HG03066 (cell line): ENCODE measurements at regions not wholly inside any gene's neighbourhood (a gene's known extent, or its start where the extent isn't known, plus 50 kb on each side); places are given as distances from the start of the nearest gene placed in this dataset.
"Not testable (repeated sequence)": the region's sequence is repeated elsewhere in the genome, so short reads cannot be mapped to it uniquely, and the experiment has no call there.

Experiments used
- ATAC-seq: cut with Tn5 transposase; IDR thresholded peaks from one replicate; pipeline ENCODE4 v1.9.1; 2021; ENCODE audit warnings: low read depth; ENCODE audit not compliant: unreplicated experiment

DNA sequence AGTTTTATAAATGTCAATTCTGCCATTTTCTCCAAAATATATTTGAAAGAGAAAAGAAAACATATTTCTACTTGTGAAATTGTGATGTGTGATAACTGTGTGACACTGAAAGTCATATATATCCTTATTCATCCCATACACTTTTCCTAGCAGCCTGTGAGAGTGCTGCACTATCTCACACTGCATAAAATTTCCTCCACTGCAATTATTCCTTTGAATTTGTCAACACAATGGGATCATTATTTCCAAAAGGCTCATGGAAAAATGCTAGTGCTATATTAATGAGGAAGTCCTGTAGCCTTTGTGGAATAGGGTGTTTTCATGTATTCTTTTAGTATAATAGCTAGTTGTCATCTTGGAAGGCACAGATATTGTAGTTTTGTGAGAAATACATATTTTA is 504.1 kb downstream of the RPL10L start:
- ATAC-seq: no peak

DNA sequence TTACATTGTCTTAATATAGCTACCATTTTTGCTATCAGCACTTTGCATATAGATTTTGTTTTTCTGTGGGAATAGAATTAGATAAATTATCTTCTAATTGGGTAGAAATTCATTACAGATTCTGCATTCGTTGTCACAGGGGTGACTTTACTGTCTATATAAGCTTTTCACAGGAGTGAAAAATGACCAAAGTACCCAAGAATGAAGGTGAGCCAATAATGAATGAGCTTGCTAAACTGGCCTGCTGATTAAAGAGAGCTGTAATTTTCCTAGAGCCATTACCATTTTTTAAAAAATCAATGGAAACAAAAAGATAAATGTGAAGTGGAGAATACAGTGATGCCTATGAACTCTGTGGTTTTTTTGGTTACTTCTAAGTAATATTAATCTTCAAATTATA is 504.6 kb downstream of the RPL10L start:
- ATAC-seq: no peak

DNA sequence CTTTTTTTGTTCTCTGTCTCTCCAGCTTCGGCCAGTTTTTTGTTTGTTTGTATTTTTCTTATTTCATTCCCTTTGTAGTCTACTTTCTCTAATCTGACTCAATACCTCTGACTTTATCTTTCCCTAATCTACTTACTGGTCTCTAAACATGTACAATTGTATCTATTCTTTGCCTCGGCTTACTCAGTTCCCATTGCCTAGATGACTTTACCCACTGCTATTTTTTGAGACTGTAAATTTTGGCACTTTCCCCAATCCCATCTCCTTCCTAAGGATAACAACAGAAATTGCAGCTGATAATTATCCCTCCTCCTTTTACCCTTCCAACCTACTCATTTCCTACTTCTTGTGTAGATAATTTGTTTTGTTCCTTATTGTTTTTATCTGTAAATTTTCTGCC is 511.1 kb downstream of the RPL10L start:
- no peak for ATAC-seq

DNA sequence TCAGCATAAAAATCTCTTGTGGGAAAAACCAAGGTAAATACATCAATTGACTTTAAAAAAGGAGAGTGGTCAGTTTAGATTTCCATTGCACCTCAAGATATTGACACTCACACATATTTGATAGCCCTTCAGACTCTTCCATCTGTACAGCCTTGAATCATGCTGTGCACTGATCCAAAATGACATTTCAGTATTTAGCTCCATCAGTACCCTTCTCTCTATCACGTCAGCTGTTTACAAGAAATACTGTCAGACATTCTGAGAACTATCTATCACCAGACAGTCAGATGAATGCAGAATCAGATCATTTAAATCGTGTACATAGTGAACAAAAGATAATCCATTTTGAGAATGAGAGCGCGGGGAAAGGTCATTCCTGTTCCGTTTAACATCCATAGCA is 511.9 kb downstream of the RPL10L start:
- ATAC-seq: no peak

DNA sequence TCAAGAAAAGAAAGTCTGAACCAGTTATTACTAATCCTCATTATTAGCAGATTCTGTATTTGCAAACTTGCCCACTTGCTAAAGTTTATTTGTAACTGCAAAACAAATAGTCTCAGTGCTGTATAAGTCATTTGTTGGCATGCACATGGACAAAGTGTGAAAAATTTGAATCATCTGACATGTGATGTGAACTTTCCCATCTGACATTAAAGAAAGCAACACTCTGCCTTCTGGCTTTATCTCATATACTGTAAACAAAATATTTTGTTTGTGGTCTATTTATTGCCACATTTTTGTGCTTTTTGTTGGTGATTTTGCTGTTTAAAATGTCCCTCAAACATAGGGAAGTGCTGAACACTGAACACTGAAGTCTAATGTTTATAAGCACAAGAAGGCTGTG is 513.8 kb downstream of the RPL10L start:
- ATAC-seq: no peak

DNA sequence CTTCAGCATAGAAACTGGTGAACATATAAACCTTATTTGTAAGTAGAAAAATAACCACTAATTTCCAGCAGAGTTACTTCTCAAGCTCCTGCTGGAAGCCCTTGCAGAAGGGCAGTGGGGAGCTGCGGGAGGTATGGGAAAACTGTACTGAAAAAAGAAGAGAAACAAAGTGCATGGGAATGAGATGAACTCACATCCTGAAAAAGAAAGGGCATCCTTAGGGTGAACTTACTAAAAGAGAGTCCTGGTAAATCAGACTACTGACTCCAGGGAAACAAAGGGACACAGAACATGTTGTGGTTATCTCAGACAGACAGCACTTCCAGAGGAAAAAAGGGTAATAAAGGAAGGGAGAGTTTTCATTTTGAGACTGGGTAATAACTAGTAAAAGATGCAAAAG is 515.1 kb downstream of the RPL10L start:
- ATAC-seq: no peak

DNA sequence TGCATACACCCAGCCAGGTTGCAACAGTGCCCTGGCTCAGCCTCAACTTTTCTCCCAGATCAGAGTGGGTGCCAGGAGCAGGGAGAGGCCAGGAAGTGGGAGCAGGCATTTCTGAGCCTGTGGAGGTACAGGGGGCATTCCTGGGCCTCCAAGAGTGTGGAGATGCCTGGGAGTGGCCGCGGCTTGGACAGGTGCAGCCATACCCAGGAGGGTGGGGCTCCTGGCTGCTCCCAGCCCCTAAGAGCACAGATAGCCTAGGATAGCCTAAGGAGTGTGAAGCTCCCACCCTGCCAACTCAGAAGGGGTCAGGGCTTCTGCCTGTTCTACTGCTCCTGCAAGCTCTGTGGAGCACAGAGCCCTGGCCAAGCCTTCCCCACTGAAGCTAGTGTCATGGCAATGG is 543.4 kb downstream of the RPL10L start:
- no peak for ATAC-seq

DNA sequence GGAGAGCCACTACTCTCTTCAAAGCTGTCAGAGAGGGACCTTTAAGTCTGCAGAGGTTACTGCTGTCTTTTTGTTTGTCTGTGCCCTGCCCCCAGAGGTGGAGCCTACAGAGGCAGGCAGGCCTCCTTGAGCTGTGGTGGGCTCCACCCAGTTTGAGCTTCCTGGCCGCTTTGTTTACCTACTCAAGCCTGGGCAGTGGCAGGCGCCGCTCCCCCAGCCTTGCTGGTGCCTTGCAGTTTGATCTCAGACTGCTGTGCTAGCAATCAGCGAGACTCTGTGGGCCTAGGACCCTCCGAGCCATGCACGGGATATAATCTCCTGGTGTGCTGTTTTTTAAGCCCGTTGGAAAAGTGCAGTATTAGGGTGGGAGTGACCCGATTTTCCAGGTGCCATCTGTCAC is 550.7 kb downstream of the RPL10L start:
- ATAC-seq: not testable (repeated sequence)

DNA sequence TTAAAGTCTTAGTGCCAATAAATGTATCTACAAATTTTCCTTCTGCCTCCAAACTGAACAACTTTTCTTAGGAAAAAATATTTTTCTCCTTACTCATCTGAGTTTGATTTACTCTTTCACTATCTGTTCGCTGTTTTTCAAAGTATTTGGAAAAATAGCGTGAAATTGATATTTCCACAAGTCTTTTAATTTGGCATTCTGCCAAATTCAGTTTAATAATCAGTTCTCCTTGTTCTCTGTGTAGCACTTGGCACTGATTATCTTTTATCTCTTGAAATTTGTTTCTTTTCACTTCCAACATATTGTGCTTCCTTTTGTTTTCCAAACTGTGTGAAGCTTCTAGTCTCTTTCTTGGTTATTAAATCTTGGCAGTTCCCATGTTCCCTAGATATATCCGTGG is 559.8 kb downstream of the RPL10L start:
- ATAC-seq: no peak

DNA sequence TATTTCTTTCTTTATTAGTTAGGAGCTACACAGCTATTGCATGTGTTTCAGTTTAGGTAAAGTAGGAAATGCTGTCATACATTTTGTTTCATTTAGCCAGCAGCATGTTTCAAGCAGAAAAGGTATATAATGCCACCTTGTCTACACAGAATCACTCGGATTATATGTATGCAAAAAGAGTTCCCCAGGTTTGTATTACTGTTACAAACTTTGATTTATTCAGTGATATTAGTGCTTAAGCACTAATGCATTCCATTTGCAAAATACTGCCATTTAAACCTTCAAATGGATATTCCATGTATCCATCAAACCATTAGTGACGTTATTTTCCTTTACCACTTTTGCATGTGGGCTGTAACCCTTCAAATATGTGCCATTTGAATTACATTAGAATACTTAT is 564.0 kb downstream of the RPL10L start:
- no peak for ATAC-seq

DNA sequence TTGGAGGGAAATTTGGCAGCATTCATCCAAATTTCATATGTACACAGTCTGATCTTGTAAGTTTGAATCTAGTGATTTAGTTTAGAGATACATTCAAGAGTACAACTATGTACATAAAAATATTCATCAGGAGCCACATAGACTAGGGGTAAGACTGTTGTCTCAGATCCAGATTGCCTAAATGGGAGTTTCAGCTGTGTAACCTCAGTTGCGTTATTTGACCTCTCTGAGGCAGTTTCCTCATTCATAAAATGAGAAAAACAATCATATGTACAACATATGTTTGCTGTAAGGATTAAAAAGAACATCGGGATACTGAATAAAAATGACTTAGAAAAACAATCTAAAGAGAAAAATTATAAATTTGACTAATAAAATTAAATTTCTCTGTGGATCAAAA is 577.5 kb downstream of the RPL10L start:
- ATAC-seq: no peak

DNA sequence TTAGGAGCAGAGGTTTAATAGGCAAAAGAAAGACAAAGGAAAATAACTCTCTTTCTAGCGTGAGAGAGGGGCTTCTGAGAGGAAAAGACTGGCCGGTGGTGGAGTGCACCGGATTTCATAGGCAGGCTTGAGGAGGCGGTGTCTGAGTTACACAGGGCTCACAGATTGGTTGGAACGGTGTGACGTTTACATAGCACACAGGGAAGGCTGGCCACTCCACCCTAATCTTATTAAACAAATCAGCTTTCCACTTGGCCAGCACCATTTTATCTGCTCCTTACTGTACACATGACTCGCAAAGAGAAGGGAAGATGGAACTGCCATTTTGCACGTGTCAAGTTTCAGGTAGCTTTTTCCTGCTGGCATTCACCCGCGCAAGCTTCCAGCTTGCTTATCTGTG is 587.7 kb downstream of the RPL10L start:
- no peak for ATAC-seq

DNA sequence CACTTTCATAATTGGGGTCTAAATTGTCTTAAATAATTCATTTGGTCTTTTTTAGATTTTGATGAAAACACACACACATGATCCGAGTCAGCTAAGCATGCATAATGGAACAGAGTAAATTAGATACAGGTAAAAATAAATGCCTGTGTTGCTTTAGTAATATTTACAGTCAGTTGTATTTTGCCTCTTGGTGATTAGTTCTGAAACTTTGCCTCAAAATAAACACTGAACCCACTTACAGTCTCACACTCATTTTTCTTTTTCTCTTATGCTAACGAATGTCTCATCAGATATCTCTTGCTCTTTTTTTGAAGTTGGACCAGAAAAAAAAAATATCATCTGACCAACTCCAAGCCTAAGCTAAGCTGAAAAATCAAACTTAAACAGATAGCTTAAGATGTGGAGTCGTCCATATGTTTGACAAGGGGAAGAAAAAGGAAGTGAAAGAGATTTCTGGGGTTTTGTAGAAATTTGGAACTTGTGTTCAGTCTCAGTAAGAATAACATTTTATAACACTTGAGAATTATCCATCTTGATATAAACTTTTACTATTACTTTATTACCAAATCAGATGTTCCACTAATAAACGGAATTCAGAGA is 592.5 kb downstream of the RPL10L start:
- ATAC-seq: peak; percentile 81

DNA sequence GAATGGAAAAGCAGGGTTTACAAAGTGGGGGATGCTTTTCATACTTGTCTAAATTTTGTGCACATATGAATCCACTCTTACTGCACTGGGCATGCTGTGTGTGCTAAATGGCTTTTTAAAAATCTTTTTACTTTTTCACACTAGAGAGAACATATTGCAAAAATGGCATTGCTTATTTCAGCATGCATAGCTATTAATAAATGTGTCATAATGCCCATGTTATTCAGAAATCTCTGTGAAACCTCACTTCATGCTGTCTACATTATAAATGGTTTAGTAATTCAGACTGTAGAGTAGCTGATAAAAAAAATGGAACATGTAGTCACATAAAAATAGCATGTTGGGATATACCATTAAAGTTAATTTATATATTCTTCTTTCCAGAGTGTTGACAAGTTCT is 593.8 kb downstream of the RPL10L start:
- no peak for ATAC-seq

DNA sequence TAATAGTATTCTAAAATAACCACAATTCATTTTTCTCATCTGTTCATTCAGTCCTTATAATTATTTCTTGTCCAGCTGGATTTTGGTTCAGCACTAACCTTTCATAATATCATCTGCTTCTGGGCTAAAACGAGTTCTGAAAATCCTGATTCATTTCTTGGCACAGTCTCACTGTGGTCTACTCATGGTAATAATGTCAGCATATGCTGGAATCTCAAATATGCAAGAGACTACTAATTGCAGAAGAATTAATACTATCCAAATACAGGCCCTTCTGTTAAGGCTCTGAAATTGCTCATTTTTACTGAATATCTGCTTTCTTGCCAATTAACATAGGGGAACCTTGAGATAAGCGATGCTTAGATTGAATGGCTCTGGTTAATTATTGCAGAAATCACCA is 597.1 kb downstream of the RPL10L start:
- no peak for ATAC-seq

DNA sequence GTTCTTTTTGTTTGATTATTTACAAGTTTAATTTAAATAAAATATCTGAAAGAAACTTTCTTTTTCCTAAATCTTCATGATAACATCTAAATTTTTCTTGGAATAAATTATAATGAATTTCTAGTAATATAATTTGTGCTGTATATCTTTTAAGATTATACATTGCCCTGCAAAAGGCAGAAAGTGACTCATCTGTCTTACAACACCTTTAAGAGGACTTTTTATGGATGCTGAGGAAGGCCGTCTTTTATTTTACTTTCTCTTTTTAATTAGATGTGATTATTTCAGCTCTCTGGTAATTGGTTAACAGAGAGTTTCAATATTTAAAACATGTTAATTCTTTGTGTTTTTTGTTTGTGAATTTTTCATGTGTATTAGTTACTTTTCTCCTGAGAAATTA is 598.4 kb downstream of the RPL10L start:
- ATAC-seq: no peak

DNA sequence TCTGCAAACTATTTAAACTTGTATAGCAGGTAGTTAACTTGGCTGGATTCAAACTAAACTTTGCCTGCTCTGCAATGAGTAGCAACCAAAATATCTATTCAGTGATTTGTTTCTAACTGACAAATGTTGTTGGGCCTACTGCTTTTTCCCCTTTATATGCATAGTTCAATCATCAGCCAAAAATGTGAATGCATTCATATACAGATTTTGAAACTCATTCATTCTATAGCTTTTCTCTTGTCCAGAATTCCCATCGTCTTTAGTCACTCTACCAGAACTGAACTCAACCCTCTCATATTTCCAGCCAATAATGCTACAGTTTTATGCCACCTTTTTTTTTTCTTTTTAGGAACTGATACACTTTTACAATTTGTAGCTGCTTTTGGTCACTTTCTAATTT is 599.8 kb downstream of the RPL10L start:
- no peak for ATAC-seq

DNA sequence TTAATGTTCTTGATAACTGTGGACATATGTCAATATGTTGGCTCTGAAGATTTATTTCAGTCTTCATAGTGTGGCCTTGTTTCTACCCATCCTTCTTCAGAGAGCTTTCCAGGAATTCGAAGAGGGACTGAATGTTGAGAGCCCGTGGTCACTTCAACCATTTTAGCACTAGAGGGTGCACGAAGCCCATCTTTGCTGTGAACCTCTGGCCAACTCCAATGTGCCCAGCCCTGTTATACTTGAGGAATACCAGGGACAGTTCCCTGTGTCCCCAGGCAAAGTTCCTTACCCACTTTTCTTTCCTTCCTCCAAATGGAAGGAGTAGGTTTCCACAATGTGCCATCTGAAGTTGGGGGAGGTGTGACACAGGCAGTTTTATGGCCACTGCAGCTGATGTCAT is 603.5 kb downstream of the RPL10L start:
- ATAC-seq: no peak

DNA sequence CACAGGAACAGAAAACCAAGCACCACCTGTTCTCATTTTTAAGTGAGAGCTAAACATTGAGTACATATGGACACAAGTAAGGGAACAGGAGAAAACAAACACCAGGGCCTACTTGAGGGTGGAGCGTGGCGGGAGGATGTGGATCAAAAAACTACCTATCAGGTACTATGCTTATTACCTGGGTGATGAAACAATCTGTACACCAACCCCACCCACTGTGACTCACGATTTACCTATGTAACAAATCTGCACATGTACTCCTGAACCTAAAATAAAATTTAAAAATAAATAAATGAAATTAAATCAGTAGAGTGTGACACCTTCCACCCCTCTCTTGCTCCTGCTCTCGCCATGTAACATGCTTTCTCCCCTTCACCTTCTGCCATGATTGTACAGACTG is 615.5 kb downstream of the RPL10L start:
- no peak for ATAC-seq

DNA sequence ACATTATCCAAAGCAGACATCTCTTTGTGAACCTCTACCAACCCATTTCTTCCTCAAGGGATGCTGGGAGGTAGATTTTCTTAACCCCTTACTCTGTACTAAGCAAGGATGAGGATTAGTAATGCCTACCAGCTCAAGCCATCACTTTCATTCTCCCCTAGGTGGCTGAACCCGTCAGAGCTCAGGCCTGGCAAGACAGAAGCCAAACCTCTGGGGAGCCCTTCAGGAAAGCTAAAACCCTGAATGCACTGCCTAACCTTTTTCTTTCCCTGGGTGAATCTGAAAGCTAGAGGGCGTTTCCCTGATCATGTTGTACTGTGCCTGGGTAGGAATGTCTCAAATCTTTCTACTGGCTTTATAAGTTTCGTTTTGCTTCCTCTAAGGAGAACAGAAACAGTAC is 617.3 kb downstream of the RPL10L start:
- ATAC-seq: no peak

DNA sequence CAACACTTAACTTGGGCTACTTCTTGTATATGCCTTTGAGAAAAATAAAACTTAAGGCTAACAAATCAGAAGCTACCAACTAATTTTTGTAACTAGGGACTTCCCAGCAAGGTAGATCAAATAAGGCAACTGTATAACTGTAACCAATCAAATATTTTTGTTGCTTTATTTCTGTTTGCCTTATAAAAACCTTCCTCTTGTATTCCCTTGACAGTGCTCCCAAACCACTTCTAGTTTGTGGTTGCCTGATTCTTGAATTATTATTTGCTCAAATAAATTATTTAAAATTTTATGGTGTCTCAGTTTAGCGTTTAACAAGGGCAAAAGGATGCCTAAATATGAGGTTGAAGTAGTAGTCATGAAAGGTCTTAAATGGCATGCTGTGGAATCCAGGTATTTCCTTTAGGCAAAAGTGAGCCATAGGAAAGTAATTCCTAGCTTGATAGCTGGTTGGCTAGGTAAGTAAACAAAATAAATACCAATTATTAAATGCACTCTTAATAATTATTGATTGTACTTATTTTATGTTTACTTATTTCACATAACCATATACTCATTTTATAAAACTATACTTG is 632.6 kb downstream of the RPL10L start:
- no peak for ATAC-seq

DNA sequence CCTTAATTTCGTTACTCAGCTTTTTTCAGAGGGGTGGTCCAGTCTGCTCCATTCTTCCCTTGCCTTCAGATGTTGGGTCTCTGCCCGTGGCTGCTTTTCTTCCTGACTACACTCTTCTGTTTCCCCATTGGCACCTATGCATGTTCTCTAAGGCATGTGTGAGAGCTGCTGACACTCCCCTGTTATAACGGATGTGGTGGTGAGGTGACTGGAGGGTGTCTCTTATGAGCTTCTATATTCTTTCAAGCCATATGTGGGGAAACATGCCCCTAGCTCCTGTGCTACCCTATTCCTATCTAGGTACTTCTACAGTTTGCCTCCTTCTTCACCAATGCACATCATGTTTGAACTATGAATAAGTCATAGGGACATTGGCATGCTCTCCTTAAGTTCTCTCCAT is 643.2 kb downstream of the RPL10L start:
- no peak for ATAC-seq

DNA sequence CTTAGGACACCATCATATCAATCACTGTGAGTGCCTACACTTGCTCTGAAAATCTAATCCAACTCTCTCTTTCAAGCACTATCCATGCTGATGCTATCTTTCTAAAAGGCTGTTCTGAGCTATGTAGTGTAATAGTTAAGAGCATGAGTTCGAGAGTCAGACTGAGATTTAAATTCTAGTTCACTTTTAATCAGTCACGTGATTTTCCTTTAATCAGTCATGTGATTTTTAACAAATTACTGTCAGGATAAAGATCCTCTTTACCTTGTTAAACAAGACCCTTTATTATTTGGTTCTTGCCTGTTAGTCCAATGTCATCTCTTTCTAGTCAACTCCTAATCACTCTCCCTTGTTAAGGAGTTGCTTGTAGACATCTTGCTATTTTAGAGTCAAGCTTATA is 653.0 kb downstream of the RPL10L start:
- no peak for ATAC-seq
